ENCODE measurements at regions not wholly inside any gene's neighbourhood (a gene's known extent, or its start where the extent isn't known, plus 50 kb on each side); places are given as distances from the start of the nearest gene placed in this dataset.

GRCh38 chr16:6335072-6335471, 997.6 kb upstream of the RBFOX1 start:
- TF ChIP-seq CTCF (IDR thresholded peaks at IDR 0.05) (no peak), POLR2A (IDR thresholded peaks at IDR 0.05) (no peak)

All from uterus (tissue), 2 donors.